Esophagus muscularis mucosa (tissue), 4 donors: ENCODE measurements at regions not wholly inside any gene's neighbourhood (a gene's known extent, or its start where the extent isn't known, plus 50 kb on each side); places are given as distances from the start of the nearest gene placed in this dataset.
"Not testable (repeated sequence)": the region's sequence is repeated elsewhere in the genome, so short reads cannot be mapped to it uniquely, and the experiment has no call there.

Experiments used
- DNase-seq: peaks from one replicate; pipeline ENCODE4 v3.0.0-alpha.2; 2017; ENCODE audit errors: extremely low spot score
- H3K27ac ChIP-seq, 4 donors: fragments of 200-600 bp; sonication (generic); replicated peaks in 1 of 4; 1 replicate in 3 of 4; 2 replicates in 1 of 4; pipeline ENCODE4 v1.5.1; 2016 to 2019; ENCODE audit warnings: mild to moderate bottlenecking in 1 of 4
- H3K27me3 ChIP-seq, 4 donors: fragments of 200-600 bp; sonication (generic); one replicate each; pipeline versions ENCODE4 v1.5.1 to v1.6.0; 2016 to 2019
- H3K36me3 ChIP-seq, 4 donors: fragments of 200-600 bp; sonication (generic); one replicate each; pipeline ENCODE4 v1.5.1; 2016 to 2019
- H3K4me1 ChIP-seq, 4 donors: fragments of 200-600 bp; sonication (generic); one replicate each; pipeline ENCODE4 v1.5.1; 2016 to 2019
- H3K4me3 ChIP-seq, 4 donors: fragments of 200-600 bp; sonication (generic); 1 replicate in 2 of 4; 2 replicates in 2 of 4; pipeline ENCODE4 v1.5.1; 2016 to 2019; ENCODE audit warnings: mild to moderate bottlenecking in 4 of 4, moderate library complexity in 1 of 4
- H3K9me3 ChIP-seq, 4 donors: fragments of 200-600 bp; sonication (generic); 1 replicate in 3 of 4; 2 replicates in 1 of 4; pipeline ENCODE4 v1.5.1; 2016 to 2019
- EP300 ChIP-seq: sonication (generic); formaldehyde crosslinking; IDR thresholded peaks from one replicate; pipeline ENCODE4 v1.6.1; 2017; ENCODE audit warnings: antibody characterized with exemption
- POLR2A ChIP-seq: fragments of 450-650 bp; IDR thresholded peaks from one replicate; pipeline ENCODE4 v1.6.1; 2017; ENCODE audit warnings: antibody characterized with exemption, moderate library complexity, mild to moderate bottlenecking, low read depth
- POLR2AphosphoS5 ChIP-seq, 2 donors: sonication (generic); formaldehyde crosslinking; IDR thresholded peaks; one replicate each; pipeline ENCODE4 v1.6.1; 2017; ENCODE audit warnings: antibody characterized with exemption in 2 of 2
- WGBS: methylation state at CpG from one replicate; pipeline ENCODE4 v1.1.5; 2018; 5-methylcytosine and 5-hydroxymethylcytosine counted together
- intact Hi-C: fragments of 100-400 bp; cut with DNase I; formaldehyde crosslinking; loops from one replicate; pipeline ENCODE4 v1.15.1; 2023
- TF ChIP-seq, protein P1 (sequence below), 3 experiments: fragments of 200-600 bp in 2 of 3; fragments of 450-650 bp in 1 of 3; sonication (generic) in 2 of 3; IDR thresholded peaks; one replicate each; pipeline ENCODE4 v1.5.1; 2017 to 2019; ENCODE audit warnings: antibody characterized with exemption in 3 of 3, mild to moderate bottlenecking in 2 of 3, moderate library complexity in 1 of 3

DNA sequence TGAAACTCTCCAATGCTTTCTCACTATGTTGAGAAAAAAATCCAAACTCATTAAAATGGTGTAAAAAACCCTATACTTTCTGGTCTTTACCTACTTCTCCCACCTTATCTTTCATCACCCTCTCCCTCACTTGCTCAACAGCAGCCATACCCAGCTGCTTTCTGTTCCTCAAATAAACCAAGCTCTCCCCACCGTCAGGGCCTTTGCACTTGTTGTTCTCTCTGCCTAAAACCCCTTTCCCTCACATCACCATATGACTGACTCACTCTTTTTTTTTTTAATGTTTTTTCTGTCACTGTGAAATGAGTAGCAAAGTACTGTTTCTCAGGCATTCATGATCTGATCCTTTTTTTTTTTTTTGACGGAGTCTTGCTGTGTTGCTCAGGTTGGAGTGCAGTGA, 122.3 kb upstream of the TMEM164 start:
- no peak overlapping the region for H3K4me3 ChIP-seq
- no peaks in the 10 kb centered on the region for H3K4me1 ChIP-seq
- H3K27ac ChIP-seq, result no peak overlapping the region
- no peaks in the 10 kb centered on the region for H3K9me3 ChIP-seq
- intact Hi-C loops, result no loop called here
- peaks cover 0 to 4% (median 0%) of the 10 kb centered on the region in 4 donors for H3K27me3 ChIP-seq
- H3K36me3 ChIP-seq, result no peaks in the 10 kb centered on the region
- WGBS, result 80% methylated on average over 2 of the region's 2 CpGs
- DNase-seq, result no peak
- TF ChIP-seq POLR2A, result no peak
- TF ChIP-seq EP300, result no peak
- TF ChIP-seq POLR2AphosphoS5 (IDR thresholded peaks at IDR 0.05), result no peak

DNA sequence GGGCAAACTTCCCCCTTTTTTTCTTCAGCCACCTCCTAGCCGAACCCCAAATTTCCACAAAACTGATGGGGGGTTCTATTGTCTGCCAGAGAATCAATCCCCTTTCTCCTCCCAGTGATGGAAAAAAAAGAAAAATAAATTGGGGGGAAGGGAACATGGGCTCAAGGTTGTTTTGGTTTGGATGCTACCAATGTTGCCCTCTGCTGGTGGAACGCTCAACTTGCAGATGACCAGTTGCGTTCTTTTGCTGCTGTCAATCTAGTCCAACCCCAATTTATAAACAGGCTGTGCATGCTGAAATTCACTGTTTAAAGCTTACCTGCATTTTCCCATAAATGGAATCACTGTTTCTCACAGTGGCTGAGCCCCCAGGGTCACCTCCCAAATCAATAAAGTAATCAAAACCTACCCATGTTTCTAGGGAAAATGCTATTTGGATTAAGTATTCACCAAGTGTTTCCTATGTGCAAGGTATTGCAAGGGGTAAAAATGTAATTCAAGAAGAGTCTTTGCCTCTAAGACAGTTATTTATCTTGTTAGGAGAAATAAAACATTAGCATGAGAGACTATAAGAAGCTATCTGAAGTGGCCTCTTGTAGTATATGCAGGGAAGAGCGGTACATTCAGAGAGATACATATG, 116.7 kb upstream of the TMEM164 start:
- Histone ChIP-seq H3K4me3 (no peak overlapping the region), H3K4me1 (peaks cover 0 to 7% (median 5%) of the 10 kb centered on the region in 4 donors), H3K9me3 (no peaks in the 10 kb centered on the region), H3K27me3 (no peaks in the 10 kb centered on the region), H3K27ac (no peak overlapping the region), H3K36me3 (no peaks in the 10 kb centered on the region)
- no peak for DNase-seq
- TF ChIP-seq POLR2A (no peak), EP300 (no peak), POLR2AphosphoS5 (IDR thresholded peaks at IDR 0.05) (no peak)
- TF ChIP-seq, protein P1, sequence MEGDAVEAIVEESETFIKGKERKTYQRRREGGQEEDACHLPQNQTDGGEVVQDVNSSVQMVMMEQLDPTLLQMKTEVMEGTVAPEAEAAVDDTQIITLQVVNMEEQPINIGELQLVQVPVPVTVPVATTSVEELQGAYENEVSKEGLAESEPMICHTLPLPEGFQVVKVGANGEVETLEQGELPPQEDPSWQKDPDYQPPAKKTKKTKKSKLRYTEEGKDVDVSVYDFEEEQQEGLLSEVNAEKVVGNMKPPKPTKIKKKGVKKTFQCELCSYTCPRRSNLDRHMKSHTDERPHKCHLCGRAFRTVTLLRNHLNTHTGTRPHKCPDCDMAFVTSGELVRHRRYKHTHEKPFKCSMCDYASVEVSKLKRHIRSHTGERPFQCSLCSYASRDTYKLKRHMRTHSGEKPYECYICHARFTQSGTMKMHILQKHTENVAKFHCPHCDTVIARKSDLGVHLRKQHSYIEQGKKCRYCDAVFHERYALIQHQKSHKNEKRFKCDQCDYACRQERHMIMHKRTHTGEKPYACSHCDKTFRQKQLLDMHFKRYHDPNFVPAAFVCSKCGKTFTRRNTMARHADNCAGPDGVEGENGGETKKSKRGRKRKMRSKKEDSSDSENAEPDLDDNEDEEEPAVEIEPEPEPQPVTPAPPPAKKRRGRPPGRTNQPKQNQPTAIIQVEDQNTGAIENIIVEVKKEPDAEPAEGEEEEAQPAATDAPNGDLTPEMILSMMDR (IDR thresholded peaks at IDR 0.05), result peak; percentile 43 to 55 (median 48)
- intact Hi-C loops, result loop anchor here (5.0 kb wide), 1 partner anchor 399 kb away; no protein-coding TSS in a partner anchor
- 35% methylated on average over 4 of the region's 4 CpGs for WGBS

- no peaks in the 10 kb centered on the region for H3K9me3 ChIP-seq
- DNase-seq, result no peak
- intact Hi-C loops, result loop anchor here (5.0 kb wide), 1 partner anchor 402 kb away; no protein-coding TSS in a partner anchor
- no peak overlapping the region for H3K4me3 ChIP-seq
- no peaks in the 10 kb centered on the region for H3K27me3 ChIP-seq
- H3K36me3 ChIP-seq, result no peaks in the 10 kb centered on the region
- H3K4me1 ChIP-seq, result peaks cover 0 to 7% (median 5%) of the 10 kb centered on the region in 4 donors
- H3K27ac ChIP-seq, result no peak overlapping the region
- WGBS, result 38% methylated on average over 4 of the region's 4 CpGs
- TF ChIP-seq EP300 (no peak), POLR2A (no peak), POLR2AphosphoS5 (IDR thresholded peaks at IDR 0.05) (no peak)
- TF ChIP-seq, protein P1 (IDR thresholded peaks at IDR 0.05), result no peak
These were observed 113.5 kb upstream of the TMEM164 start for GRCh38 chrX:109889289-109890006.

- intact Hi-C loops, result no loop called here
- H3K9me3 ChIP-seq, result no peaks in the 10 kb centered on the region
- no peaks in the 10 kb centered on the region for H3K36me3 ChIP-seq
- no peak overlapping the region for H3K27ac ChIP-seq
- H3K27me3 ChIP-seq, result no peaks in the 10 kb centered on the region
- no peak for DNase-seq
- H3K4me3 ChIP-seq, result no peak overlapping the region
- 82% methylated on average over 3 of the region's 3 CpGs for WGBS
- H3K4me1 ChIP-seq, result peaks cover 0 to 7% (median 5%) of the 10 kb centered on the region in 4 donors
- no peak for TF ChIP-seq POLR2AphosphoS5 (IDR thresholded peaks at IDR 0.05)
- no peak for TF ChIP-seq EP300
- no peak for TF ChIP-seq POLR2A
- TF ChIP-seq, protein P1 (IDR thresholded peaks at IDR 0.05), result no peak
These were observed 112.6 kb upstream of the TMEM164 start for GRCh38 chrX:109890300-109890699.

DNA sequence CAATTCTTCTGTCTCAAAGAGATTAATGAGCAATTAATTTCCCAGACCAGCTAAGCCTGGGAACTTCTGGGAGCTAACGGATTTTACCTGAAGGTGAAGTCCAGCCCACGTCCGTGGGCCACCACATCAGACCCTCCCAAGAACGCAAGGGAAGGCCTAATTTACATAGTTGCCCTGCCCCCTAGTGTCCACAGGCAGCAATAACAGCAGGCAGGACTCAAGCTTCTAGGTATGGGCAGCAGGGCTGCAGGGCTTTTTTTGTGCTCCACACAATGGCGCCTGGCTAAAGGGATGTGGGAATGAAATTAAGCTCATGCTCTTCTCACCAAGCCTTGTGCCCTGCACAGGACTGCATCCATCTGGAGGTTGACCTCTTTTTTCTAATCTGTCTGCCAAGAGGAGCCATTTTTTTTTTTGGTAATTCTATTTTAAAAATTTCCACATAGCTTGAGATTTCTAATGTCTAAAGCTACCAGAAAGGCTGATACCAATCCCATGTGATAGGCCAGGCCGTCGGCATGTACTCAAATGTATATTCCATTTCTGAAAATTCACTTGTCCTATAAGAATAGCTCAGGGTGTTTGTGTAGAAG, 111.9 kb upstream of the TMEM164 start:
- no peak overlapping the region for H3K27ac ChIP-seq
- TF ChIP-seq POLR2AphosphoS5 (IDR thresholded peaks at IDR 0.05), result no peak
- TF ChIP-seq, protein P1 (IDR thresholded peaks at IDR 0.05), result peak; percentile 62 to 74 (median 73)
- TF ChIP-seq POLR2A, result no peak
- no peak for TF ChIP-seq EP300
- intact Hi-C loops, result no loop called here
- 60% methylated on average over 3 of the region's 7 CpGs for WGBS
- peaks cover 0 to 7% (median 5%) of the 10 kb centered on the region in 4 donors for H3K4me1 ChIP-seq
- H3K27me3 ChIP-seq, result no peaks in the 10 kb centered on the region
- DNase-seq, result no peak
- H3K36me3 ChIP-seq, result no peaks in the 10 kb centered on the region
- H3K9me3 ChIP-seq, result no peaks in the 10 kb centered on the region
- H3K4me3 ChIP-seq, result no peak overlapping the region

DNA sequence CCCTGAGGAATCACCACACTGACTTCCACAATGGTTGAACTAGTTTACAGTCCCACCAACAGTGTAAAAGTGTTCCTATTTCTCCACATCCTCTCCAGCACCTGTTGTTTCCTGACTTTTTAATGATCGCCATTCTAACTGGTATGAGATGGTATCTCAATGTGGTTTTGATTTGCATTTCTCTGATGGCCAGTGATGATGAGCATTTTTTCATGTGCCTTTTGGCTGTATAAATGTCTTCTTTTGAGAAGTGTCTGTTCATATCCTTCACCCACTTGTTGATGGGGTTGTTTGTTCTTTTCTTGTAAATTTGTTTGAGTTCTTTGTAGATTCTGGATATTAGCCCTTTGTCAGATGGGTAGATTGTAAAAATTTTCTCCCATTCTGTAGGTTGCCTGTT, 106.9 kb upstream of the TMEM164 start:
- H3K9me3 ChIP-seq, H3K4me1 ChIP-seq, H3K4me3 ChIP-seq, H3K27ac ChIP-seq, intact Hi-C loops, H3K27me3 ChIP-seq, DNase-seq, H3K36me3 ChIP-seq: not testable (repeated sequence)
- WGBS, result 83% methylated on average over 1 of the region's 1 CpG
